ENCODE measurements at regions not wholly inside any gene's neighbourhood (a gene's known extent, or its start where the extent isn't known, plus 50 kb on each side); places are given as distances from the start of the nearest gene placed in this dataset.

DNA sequence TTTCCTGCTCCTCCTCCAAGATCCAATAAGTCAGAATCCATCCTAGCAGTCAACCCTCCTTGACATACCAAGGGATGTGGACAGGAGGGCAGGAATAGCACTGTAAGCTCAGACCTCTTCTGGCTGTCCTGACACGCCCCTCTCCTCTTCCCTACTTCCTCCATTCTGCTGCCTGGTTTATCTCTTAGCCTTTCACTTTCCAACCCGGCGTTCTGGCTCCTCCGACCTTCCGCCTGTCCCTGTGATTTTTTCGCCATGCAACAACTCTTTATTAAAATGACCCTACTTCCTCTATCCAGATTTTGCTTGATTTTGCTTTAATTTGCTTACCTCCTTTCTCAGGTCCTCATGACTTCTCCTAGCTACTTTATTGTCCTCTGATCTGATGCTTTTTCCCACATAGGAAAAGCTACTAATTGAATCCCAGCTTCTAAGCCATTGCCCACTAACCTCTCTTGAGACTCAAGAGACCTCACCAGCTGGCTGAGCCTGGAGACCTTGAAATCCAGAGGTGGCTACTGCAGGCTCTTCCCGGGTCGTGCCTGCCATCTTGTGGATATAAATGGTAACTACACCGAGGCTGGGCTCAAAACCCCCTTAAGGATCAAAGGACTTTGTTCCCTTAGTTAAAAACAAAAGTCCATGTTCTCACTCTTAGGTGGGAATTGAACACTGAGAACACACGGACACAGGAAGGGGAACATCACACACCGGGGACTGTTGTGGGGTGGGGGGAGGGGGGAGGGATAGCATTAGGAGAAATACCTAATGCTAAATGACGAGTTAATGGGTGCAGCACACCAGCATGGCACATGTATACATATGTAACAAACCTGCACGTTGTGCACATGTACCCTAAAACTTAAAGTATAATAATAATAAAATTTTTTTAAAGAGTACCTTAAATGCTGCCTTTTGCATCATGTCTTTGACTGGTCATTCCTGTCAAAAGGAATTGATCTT is 139.4 kb downstream of the AKAIN1 start:
- peak overlapping the region in 6 of 9 donors; percentile 14 to 89 (median 42) for H3K27ac Mint-ChIP-seq
- CTCF ChIA-PET = interaction anchor here (0.7 to 4.1 kb wide), 6 partner anchors 15 to 960 kb away, joined by 3 to 40 read pairs (median 3); no protein-coding TSS in a partner anchor
- H3K9me3 Mint-ChIP-seq = no peaks in the 10 kb centered on the region
- Histone ChIP-seq H3K27me3 (ENCODE audit: control insufficient read depth in 2 of 2, insufficient read depth in 2 of 2, low read length in 2 of 2) (no peaks in the 10 kb centered on the region), H3K4me3 (ENCODE audit: low read length) (no peak overlapping the region), H3K4me1 (ENCODE audit: control insufficient read depth in 2 of 2, insufficient read depth in 2 of 2, low read length in 2 of 2) (peaks cover 11 to 18% of the 10 kb centered on the region in 2 donors), H3K36me3 (ENCODE audit: control insufficient read depth in 2 of 3, insufficient read depth in 3 of 3, low read length in 3 of 3) (no peaks in the 10 kb centered on the region), H3K27ac (ENCODE audit: low read depth, low read length) (no peak overlapping the region), H3K9me3 (ENCODE audit: control insufficient read depth in 2 of 3, low read length in 3 of 3) (no peaks in the 10 kb centered on the region)
- intact Hi-C loops (cut with micrococcal nuclease) = loop anchor here in 1 of 2 donors (1.0 to 10.0 kb wide), 2 partner anchors 951 to 1283 kb away; no protein-coding TSS in a partner anchor
- H3K4me3 Mint-ChIP-seq = peak overlapping the region in 1 of 10 donors; percentile 8
- peak; percentile 17 to 54 (median 48) for DNase-seq
- POLR2A ChIA-PET = interaction anchor here (1.3 to 1.7 kb wide), 3 partner anchors 22 to 238 kb away, joined by 3 to 11 read pairs (median 8); partner anchors contain the start of gene ZBTB14
- peaks cover 14 to 25% (median 21%) of the 10 kb centered on the region in 7 donors for H3K4me1 Mint-ChIP-seq
- peaks cover 0 to 4% (median 2%) of the 10 kb centered on the region in 5 donors for H3K27me3 Mint-ChIP-seq
- H3K36me3 Mint-ChIP-seq = no peaks in the 10 kb centered on the region
- ATAC-seq = peak; percentile 56

DNA sequence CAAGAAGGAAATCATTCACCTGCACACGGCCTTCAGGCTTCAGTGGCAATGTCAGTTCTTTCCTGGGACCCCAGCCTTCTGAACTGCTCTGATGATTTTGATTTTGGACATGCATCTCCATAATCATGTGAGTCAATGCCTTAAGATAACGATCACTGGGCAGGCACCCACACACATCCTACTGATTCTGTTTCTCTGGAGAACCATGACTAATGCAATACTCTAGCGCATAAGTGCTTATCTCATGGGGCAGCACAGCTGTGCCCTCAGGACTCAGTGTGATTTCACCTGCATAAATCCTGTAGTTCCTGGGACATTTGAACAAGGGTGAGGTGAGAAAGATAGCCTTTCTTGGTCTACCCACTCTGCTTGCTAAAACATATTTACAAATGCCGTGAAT is 144.6 kb downstream of the AKAIN1 start:
- intact Hi-C loops (cut with micrococcal nuclease) = loop anchor here in 1 of 2 donors (10.0 kb wide), 1 partner anchor 1278 kb away; no protein-coding TSS in a partner anchor
- H3K27me3 Mint-ChIP-seq = peaks cover 0 to 9% (median 0%) of the 10 kb centered on the region in 5 donors
- no peak overlapping the region for H3K4me3 Mint-ChIP-seq
- no peak for DNase-seq
- H3K9me3 Mint-ChIP-seq = peaks cover 0 to 2% (median 0%) of the 10 kb centered on the region in 11 donors
- no peak overlapping the region for H3K27ac Mint-ChIP-seq
- Histone ChIP-seq H3K9me3 (ENCODE audit: control insufficient read depth in 2 of 3, low read length in 3 of 3) (no peaks in the 10 kb centered on the region), H3K27me3 (ENCODE audit: control insufficient read depth in 2 of 2, insufficient read depth in 2 of 2, low read length in 2 of 2) (no peaks in the 10 kb centered on the region), H3K4me3 (ENCODE audit: low read length) (no peak overlapping the region), H3K27ac (ENCODE audit: low read depth, low read length) (no peak overlapping the region), H3K4me1 (ENCODE audit: control insufficient read depth in 2 of 2, insufficient read depth in 2 of 2, low read length in 2 of 2) (peaks cover 0 to under 1% of the 10 kb centered on the region in 2 donors), H3K36me3 (ENCODE audit: control insufficient read depth in 2 of 3, insufficient read depth in 3 of 3, low read length in 3 of 3) (no peaks in the 10 kb centered on the region)
- H3K36me3 Mint-ChIP-seq = no peaks in the 10 kb centered on the region
- CTCF ChIA-PET = no interaction called here
- no peak for ATAC-seq
- POLR2A ChIA-PET = no interaction called here
- peaks cover 0 to 5% (median 2%) of the 10 kb centered on the region in 7 donors for H3K4me1 Mint-ChIP-seq

- Mint-ChIP-seq H3K4me3 (no peak overlapping the region), H3K4me1 (no peaks in the 10 kb centered on the region), H3K27ac (no peak overlapping the region), H3K9me3 (peaks cover 0 to 2% (median 0%) of the 10 kb centered on the region in 11 donors), H3K27me3 (peaks cover 0 to 7% (median 0%) of the 10 kb centered on the region in 5 donors), H3K36me3 (no peaks in the 10 kb centered on the region)
- intact Hi-C loops (cut with micrococcal nuclease) = loop anchor here in 1 of 2 donors (10.0 kb wide), 1 partner anchor 1276 kb away; no protein-coding TSS in a partner anchor
- no peak overlapping the region for H3K27ac ChIP-seq (ENCODE audit: low read depth, low read length)
- ATAC-seq (no peak), DNase-seq (no peak)
- POLR2A ChIA-PET = no interaction called here
- no peaks in the 10 kb centered on the region for H3K36me3 ChIP-seq (ENCODE audit: control insufficient read depth in 2 of 3, insufficient read depth in 3 of 3, low read length in 3 of 3)
- no peaks in the 10 kb centered on the region for H3K9me3 ChIP-seq (ENCODE audit: control insufficient read depth in 2 of 3, low read length in 3 of 3)
- H3K27me3 ChIP-seq (ENCODE audit: control insufficient read depth in 2 of 2, insufficient read depth in 2 of 2, low read length in 2 of 2) = no peaks in the 10 kb centered on the region
- no peak overlapping the region for H3K4me3 ChIP-seq (ENCODE audit: low read length)
- no peaks in the 10 kb centered on the region for H3K4me1 ChIP-seq (ENCODE audit: control insufficient read depth in 2 of 2, insufficient read depth in 2 of 2, low read length in 2 of 2)
- CTCF ChIA-PET = no interaction called here
Observed at GRCh38 chr18:5051207-5051606, 145.8 kb downstream of the AKAIN1 start.

GRCh38 chr18:5049124-5049523 is 147.9 kb downstream of the AKAIN1 start:
- ATAC-seq = no peak
- Mint-ChIP-seq H3K36me3 (no peaks in the 10 kb centered on the region), H3K27me3 (peaks cover 0 to 11% (median 0%) of the 10 kb centered on the region in 5 donors), H3K27ac (no peak overlapping the region), H3K9me3 (peaks cover 0 to 2% (median 0%) of the 10 kb centered on the region in 11 donors), H3K4me1 (no peaks in the 10 kb centered on the region), H3K4me3 (no peak overlapping the region)
- Histone ChIP-seq H3K9me3 (ENCODE audit: control insufficient read depth in 2 of 3, low read length in 3 of 3) (no peaks in the 10 kb centered on the region), H3K36me3 (ENCODE audit: control insufficient read depth in 2 of 3, insufficient read depth in 3 of 3, low read length in 3 of 3) (no peaks in the 10 kb centered on the region), H3K4me1 (ENCODE audit: control insufficient read depth in 2 of 2, insufficient read depth in 2 of 2, low read length in 2 of 2) (no peaks in the 10 kb centered on the region), H3K4me3 (ENCODE audit: low read length) (no peak overlapping the region), H3K27me3 (ENCODE audit: control insufficient read depth in 2 of 2, insufficient read depth in 2 of 2, low read length in 2 of 2) (no peaks in the 10 kb centered on the region), H3K27ac (ENCODE audit: low read depth, low read length) (no peak overlapping the region)
- no peak for DNase-seq
- ChIA-PET POLR2A (no interaction called here), CTCF (no interaction called here)
- intact Hi-C loops (cut with micrococcal nuclease) = no loop called here

DNA sequence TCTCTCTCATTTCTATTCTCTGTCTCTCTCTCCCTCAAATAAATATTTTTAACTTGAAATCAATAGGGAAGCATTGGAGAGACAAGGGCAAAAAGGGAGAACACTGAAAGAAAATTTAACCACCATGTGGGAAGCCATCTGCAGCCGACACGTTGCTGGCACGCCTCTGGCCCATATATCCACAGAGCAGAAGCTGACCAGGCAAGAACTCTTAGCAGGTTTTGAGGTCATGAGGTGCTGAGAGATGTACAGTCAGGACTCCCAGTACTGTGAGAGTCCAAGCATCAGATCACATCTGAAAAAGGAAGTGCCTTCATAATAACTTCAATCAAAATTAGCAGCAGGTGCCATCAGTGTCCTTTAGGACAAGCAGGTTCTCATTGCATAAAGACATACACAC is 156.6 kb downstream of the AKAIN1 start:
- H3K4me3 Mint-ChIP-seq = no peak overlapping the region
- Histone ChIP-seq H3K27me3 (ENCODE audit: control insufficient read depth in 2 of 2, insufficient read depth in 2 of 2, low read length in 2 of 2) (no peaks in the 10 kb centered on the region), H3K9me3 (ENCODE audit: control insufficient read depth in 2 of 3, low read length in 3 of 3) (no peaks in the 10 kb centered on the region), H3K27ac (ENCODE audit: low read depth, low read length) (no peak overlapping the region), H3K4me3 (ENCODE audit: low read length) (no peak overlapping the region), H3K36me3 (ENCODE audit: control insufficient read depth in 2 of 3, insufficient read depth in 3 of 3, low read length in 3 of 3) (no peaks in the 10 kb centered on the region), H3K4me1 (ENCODE audit: control insufficient read depth in 2 of 2, insufficient read depth in 2 of 2, low read length in 2 of 2) (no peaks in the 10 kb centered on the region)
- DNase-seq = no peak
- CTCF ChIA-PET = no interaction called here
- intact Hi-C loops (cut with micrococcal nuclease) = no loop called here
- peaks cover 0 to 19% (median 16%) of the 10 kb centered on the region in 5 donors for H3K27me3 Mint-ChIP-seq
- H3K9me3 Mint-ChIP-seq = peaks cover 0 to 8% (median 3%) of the 10 kb centered on the region in 11 donors
- POLR2A ChIA-PET = no interaction called here
- no peak overlapping the region for H3K27ac Mint-ChIP-seq
- no peaks in the 10 kb centered on the region for H3K36me3 Mint-ChIP-seq
- no peak for ATAC-seq
- H3K4me1 Mint-ChIP-seq = no peaks in the 10 kb centered on the region

- ChIA-PET CTCF (no interaction called here), POLR2A (no interaction called here)
- ATAC-seq (no peak), DNase-seq (no peak)
- Mint-ChIP-seq H3K4me3 (no peak overlapping the region), H3K36me3 (no peaks in the 10 kb centered on the region), H3K27me3 (peaks cover 0 to 24% (median 16%) of the 10 kb centered on the region in 5 donors), H3K9me3 (peaks cover 0 to 32% (median 10%) of the 10 kb centered on the region in 11 donors), H3K4me1 (no peaks in the 10 kb centered on the region), H3K27ac (no peak overlapping the region)
- intact Hi-C loops (cut with micrococcal nuclease) = no loop called here
- peaks cover 0 to 4% (median 0%) of the 10 kb centered on the region in 3 experiments for H3K9me3 ChIP-seq (ENCODE audit: control insufficient read depth in 2 of 3, low read length in 3 of 3)
- no peak overlapping the region for H3K27ac ChIP-seq (ENCODE audit: low read depth, low read length)
- no peaks in the 10 kb centered on the region for H3K36me3 ChIP-seq (ENCODE audit: control insufficient read depth in 2 of 3, insufficient read depth in 3 of 3, low read length in 3 of 3)
- no peak overlapping the region for H3K4me3 ChIP-seq (ENCODE audit: low read length)
- H3K27me3 ChIP-seq (ENCODE audit: control insufficient read depth in 2 of 2, insufficient read depth in 2 of 2, low read length in 2 of 2) = no peaks in the 10 kb centered on the region
- H3K4me1 ChIP-seq (ENCODE audit: control insufficient read depth in 2 of 2, insufficient read depth in 2 of 2, low read length in 2 of 2) = no peaks in the 10 kb centered on the region
Observed at GRCh38 chr18:5036523-5036922, 160.5 kb downstream of the AKAIN1 start.
